Fibroblast of peridontal ligament (primary cell): ENCODE measurements at regions not wholly inside any gene's neighbourhood (a gene's known extent, or its start where the extent isn't known, plus 50 kb on each side); places are given as distances from the start of the nearest gene placed in this dataset.

Experiments used
- DNase-seq: peaks from one replicate; pipeline ENCODE4 v3.0.0-alpha.2; 2010; ENCODE audit errors: extremely low read depth

DNA sequence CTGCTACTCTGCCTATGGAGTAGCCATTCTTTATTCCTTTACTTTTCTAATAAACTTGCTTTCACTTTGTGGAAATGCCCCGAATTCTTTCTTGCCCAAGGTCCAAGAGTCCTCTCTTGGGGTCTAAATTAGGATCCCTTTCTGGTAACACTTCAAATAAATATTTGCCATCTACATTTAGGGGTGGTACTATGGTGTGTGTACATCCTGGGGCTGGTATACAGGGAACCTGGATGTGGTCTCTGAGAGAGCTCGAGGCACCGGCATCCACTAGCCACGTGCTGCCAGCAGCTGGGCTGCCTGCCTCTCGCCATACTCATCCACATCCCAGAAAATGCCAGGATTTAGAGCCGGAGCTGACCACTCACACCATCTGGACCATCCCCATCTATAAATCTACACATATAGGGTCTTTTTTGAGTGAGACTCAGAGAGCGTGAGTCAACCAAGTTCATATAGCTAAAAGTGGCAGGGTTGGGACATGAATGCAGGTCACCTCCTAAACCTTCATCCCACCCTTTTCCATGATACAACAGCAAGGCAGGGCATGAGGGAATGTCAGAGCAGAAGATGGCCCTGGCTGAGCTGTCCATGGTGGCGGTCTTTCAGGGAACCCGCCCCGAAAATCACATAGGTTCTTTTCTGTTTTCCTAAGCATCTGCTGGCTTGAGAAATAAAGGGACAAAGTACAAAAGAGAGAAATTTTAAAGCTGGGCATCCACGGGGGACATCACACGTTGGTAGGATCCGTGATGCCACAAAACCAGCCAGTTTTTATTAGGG, 76.6 kb upstream of the F3 start:
- no peak for DNase-seq

DNA sequence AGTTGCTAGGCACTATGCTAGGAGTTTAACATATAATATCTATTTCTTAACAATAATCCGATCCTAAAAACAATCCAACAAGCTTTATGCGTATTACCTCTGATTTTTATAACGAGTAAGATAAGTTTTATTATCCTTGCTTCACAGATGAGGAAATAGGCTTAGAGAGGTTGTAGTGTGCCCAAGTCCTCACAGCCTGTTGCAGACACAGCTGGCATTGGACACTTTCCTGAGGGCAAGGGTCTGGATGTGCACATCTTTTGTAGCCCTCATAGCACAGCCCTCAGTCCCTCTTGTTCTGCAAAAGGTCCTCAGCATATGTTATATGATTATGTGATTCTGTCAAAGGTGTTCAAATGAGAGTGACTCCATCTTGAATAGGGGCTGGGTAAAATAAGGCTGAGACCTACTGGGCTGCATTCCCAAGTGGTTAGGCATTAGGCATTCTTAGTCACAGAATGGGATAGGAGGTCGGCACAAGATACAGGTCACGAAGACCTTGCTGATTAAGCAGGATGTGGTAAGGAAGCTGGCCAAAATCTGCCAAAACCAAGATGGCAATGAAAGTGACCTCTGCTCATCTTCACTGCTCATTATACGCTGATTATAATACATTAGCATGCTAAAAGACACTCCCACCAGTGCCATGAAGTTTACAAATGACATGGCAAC, 75.7 kb upstream of the F3 start:
- DNase-seq: no peak

DNA sequence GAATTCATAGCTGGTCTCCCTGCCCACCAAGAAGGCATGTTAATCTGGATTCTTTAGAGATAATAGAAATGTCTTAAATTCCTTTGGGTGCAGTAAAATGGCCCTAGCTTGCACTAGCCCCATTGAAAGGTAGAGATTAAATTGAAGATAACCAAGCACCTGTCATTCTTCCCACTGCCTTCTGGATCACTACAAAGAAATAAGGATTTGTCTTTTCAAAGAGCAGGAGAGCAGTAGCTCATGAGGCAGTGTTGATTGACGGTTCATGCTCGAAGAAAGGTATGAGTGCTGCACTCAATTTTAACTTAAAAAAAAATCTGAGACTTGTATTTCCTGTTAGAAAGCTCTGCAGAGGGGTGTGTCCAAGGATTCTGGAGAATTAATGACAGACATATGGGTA, 74.9 kb upstream of the F3 start:
- DNase-seq: no peak

DNA sequence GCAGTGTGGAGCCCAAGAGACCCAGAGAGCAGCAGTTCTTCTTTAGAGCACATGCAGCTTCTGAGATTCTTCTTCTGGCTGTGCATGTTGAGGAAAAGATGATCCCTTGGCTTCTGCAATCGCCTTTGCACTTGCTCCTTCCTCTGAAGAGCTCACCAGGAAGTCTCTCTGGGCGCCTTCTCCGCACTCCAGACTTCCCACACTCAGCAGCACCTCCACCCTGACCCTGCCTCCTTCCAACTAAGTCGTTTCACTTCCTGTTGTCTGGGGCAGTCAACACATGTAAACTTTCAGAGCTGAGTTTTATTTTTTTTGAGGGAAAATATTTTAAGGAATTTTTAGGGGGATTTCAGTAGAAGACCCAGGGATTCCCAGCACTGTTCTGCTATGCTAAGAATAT, 73.4 kb upstream of the F3 start:
- no peak for DNase-seq

DNA sequence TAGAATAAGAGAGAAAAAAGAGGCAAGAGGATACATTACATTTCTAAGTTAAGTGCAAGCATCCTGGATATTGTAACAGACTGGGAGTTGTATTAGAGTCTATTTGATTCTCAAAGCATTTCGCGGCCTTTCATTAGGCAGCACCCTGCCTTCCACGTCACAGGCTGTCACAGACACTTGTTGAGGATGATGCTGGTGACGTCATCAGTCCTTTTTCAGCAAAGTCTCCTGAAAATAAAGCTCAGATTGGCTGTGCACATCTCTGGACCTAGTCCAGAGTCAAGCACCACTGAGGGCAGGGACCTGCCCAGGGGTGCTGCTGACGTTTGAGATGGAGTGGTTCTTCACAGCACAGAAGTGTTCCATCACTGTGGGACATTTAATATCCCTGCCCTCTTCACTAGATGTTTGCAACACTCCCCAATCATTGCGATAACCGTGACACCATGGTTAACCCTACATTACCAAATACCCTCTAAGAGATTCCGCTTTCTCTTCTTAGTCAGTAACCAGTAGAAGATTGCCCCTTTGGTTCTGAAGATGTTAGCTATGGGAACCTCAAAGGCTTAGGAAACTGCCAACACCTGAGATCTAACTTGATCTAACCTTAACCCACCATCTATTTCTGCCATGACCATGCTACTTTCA, 72.7 kb upstream of the F3 start:
- DNase-seq: no peak

DNA sequence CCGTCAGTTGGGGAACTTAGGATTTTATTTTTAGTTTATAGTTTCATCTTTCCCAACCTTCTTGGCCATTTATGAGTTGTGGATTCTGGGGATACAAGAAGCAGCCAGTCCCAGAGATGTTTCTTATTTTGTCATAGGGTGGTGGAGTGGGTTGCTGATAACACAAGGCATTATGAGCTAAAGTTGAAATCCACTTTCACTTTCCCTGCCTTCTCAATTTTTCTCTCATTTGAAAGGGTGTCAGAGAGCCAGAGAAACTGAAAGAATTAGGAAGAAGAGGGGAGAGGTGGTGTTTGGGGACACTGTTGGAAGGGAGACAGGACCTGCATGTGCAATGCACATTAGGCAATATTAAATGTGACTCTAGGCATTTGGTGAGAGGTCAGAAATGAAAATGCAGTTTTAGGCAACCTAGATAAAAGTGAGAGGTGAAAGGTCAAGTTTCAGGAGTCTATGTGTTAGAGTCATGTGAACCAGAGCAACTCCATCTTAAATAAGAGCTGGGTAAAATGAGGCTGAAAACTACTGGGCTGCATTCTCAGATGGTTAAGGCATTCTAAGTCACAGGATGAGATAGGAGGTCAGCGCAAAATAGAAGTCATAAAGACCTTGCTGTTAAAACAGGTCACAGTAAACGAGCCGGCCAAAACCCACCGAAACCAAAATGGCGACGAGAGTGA, 71.1 kb upstream of the F3 start:
- no peak for DNase-seq

DNA sequence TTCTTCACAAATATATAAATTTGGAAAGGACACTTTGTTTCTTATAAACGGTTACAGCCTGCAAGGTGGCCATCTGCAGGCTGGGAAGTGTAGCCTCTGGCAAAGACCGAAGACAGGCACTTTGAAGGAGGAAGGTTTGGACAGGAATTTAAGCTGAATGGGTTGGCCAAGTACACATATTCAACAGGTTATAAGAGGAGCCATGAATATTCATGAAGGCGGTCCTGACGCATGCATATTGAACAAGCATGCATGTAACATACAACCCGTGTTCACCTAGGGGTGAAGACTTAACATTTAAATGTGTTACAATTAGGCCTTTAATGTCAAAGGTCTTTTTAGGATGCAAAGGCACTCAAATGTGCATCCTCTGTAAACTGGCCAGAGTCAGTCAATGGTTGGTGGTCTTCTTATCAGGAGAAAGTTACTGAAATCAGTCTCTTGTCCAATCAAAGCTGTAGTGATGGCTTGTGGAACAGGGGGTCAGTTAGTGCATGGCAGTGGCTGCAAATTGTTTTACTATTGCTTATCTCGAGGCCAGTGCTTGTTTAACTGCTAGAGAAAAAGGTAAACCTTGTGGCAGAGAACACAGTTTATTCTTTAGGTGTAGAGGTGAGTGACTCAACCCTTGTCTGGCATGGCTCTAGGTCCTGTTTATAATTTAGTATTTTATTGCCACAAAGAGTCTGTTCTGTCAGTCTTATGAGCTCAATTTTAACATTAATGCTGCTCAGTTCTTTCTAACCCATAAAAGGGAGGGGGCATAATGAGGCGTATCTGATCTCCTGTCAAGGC, 70.3 kb upstream of the F3 start:
- DNase-seq: no peak

DNA sequence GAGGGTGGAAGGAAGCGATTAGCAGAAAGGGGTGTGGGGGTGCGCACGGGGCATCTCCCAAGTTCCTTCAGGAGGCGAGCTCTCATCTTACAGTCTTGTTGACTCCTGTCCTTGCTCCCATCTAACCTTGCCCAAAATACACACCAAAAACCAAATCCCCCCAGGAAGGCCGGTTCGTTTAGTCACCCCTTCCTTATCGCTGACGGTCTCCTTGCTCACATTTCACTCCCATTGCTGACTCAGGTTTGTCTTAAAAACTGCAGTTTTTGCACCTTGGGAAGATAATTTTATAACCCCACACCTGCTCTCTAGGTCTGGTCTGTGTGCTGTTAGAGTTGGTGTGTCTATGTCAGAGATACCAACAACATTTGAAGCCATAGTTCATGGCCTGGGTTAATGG, 68.1 kb upstream of the F3 start:
- no peak for DNase-seq

DNA sequence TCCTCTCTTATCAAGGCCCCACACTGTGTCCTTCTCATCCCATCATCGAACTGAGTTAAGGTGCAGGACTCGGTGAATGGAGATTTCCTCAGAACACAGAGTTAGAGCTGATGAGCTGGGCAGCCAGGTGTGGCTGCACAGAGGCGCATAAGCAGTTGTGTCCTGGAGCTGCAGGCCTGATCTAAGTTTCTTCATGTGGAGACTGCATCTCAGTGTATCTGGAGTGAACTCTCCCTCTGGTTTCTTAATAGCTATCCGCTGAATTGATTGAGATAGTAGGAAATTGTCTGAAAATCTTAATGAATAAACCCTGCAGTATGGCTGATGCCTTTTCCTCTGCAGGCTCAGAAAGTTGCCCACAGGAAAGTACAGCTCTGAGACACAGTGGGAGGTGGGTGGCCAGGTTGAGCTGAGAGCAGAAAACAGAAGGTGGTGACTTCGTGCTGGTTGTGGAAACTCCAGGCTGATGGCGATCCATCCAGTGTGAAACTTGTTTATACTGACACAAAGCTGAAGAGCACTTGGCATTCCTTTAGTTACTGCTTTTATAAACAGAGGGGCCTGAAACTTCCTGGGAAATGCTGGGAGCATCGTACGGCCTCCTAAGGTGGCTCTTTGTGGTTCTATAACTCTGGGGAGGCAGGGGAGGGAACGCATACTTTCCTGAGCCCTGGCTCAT, 67.4 kb upstream of the F3 start:
- DNase-seq: no peak

DNA sequence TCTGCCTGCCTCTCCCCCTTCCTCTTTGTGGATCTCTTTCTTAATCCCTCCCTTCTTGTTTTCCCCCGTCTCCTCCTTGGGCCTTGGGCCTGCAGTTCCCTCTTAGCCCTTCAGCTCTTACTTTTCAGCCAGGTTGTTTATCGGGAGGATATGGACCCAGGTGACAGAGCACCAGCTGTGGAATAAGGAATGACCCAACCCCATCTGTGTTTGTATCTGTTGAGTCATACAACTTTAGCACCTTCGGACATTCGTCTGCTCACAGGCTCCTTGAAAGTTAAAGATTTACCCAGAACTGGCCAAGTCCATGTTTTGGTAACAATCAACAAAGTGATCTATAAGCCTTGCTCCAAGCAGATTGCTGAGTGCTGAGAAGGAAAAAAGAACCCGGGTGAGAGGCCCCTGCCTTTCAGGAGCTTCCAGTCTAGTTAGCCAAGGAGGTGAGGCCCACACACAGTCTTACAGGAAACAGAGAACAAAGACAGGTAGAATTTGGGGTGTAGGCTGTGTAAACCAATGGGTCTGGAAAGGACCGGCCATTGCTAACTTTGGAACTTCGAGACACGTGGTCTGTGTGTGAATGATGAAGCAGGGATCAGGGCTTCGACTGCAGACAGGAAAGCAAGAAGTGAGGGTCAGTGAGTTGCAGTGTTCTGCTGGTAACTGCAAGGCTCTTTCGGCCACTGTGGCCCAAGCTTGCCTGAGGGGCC, 66.7 kb upstream of the F3 start:
- no peak for DNase-seq

DNA sequence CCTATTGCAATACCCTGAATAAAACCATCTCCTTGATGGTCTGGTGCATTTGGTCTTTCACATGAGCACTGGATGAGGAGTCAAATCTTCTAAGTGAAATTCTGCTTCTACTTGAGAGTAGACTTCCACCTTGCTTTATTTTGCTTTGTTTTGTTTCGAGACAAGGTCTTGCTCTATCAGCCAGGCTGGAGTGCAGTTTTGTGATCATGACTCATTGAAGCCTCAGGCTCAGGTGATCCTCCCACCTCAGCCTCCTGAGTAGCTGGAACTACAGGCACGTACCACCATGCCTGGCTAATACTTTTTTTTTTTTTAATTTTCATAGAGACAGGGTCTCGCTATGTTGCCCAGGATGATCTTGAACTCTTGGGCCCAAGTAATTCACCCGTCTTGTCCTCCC, 65.8 kb upstream of the F3 start:
- DNase-seq: no peak

DNA sequence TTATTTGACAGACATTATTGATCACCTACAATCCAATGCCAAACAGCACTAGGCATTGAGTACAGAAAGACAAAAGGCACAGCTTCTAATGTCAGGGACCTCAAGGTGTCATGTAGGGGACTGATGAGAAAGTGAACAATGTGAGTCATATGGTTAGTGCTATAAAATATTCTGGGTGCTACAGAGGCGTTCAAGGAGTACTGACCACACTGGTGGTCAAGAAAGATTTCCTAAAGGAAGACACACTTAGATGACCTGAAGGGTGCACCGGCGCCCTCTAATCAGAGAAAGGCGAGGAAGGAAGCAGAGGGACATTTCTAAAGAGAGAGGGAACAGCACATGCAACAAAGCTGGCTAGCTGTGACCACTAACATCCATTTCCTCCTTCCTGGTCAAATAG, 64.9 kb upstream of the F3 start:
- DNase-seq: no peak

DNA sequence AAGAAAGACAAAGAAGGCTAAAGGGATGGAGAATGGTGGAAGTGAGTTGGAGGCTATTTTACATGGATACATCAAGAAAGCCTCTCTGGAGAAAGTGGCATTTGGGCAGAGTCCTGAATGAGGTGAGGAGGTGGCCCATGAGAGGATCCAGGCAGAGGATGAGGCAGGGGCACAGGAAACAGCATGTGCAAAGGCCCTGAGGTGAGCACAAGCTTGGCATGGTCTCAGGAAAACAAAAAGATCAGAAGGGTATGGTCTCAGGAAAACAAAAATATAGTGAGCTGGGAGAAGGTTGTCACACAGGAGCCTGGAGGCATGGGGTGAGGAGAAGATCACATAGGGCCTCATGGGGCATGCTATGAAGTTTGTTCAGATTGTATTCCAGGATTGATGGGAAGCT, 62.1 kb upstream of the F3 start:
- no peak for DNase-seq

DNA sequence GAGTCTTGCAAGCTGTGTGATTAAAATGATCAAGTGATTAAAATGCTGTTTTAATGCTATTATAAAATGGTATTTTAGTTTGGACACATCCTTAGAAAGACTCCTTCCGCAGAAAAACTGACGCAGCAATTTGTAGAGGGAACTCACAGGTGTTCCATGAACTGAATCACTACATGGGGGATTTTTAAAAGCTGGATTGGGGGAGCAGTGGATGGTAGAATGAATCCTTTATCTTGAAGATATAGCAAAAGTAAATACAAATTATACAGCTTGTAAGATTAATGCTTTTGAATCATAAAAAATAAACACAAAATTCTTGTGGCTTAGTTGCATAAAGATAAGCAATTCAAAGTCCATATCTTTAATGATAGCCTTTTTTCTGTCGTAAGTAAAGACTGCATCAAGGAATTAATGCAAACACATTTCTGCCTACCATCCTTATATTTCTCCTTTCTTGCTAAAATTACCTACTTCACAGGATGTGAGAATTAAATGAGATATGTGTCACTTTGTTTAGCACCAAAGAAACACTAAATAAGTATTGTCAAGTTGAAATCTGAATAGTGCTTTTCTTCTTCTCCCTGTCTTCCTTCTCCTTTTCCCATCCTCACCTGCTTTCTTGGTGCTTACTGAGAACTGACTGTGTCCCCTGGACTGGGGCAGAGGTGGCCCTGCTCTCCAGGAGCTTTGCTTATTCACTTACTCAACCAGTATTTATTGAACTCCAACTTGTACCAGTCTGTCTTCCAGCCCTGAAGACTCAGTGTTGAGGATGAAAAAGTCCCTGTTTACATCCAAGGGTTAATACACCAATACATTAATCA, 61.5 kb upstream of the F3 start:
- DNase-seq: no peak

DNA sequence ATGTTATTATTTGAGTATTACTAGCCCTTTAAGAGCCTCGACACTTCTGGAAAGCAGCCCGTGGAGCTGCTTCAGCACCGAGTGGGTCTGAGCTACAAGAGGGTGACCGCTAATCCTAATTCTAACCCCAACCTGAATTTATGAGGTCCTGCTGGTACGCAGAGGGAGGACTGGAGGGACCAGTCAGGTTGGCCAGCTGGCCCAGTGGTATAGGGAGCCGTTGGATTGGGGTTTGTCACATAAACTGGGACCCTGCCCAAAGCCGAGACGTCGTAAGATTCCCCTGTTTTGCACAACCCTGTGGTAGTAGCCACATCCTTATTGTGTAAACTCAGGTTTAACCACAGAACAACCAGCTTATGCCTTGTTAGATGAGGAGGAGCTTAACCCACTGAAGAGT, 60.8 kb upstream of the F3 start:
- peak; percentile 40 for DNase-seq

DNA sequence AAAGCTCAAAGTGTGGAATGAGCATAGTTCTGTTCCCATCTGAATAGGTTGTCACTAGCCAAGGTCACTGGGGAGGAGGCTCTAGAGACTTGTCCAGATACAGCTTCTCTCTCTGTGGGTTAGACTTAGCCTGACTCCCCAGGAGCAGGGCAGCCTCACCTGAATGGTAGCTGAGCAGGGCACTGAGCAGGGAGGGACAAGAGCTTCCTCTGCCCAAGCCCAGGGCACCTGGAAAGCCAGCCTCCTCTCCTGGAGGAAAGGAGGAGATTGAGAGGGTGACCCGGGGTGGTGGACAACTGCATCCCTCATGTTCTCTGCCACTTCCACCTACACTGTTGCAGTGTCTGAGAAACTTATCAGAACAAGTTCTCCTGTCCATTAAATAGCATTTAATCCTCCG, 59.0 kb upstream of the F3 start:
- no peak for DNase-seq

DNA sequence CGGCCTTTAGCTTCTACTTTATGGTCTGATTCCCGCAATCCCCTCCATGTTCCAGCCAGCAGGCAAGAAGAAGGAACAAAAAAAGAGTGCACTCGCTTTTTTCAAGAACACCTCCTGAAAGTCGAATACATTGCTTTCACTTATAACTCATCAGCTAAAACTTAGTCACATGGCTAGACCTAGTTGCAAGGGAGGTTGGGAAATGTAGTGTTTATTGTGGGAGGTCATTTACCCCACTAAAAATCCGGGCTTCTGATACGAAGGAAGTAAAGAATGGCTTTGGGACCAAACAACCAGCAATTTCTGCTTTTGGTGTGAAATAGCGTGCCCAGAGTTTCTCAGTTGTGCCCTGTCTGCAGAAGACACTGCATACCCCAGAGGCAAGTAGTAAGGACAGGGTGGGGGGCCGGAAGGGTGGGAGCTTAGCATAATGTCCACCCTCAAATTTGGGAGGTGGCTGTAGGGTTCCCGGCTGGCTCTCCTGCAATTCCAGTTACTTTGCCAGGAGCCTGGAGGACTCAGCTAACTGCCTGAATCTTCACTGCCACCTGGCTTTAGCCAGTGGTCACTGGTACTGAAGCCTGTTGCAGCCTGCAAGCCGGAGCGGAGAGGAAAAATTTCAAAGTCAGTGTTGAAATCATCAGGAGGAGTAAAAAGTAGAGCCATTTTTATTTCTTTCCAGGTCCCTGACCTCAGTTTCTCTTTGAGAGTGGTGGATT, 57.7 kb upstream of the F3 start:
- DNase-seq: no peak

DNA sequence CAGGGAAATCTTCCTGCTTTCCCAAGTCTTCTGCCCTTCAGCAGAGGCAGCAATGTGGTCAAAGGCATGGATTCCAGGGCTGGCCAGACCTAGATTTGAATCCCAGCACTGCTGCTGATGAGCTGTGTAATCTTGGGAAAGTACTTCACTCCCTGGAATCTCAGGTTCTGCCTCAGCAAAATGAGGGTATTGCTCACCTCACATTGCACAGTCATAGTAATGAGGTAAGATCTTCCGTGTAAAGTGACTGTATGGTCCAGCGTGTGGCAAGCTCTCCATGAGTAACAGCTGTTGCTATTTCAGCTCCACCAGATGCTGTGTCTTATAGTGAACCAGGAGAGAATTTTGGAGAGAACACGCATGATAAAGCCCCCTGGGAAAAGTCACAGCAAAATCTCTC, 56.1 kb upstream of the F3 start:
- peak; percentile 37 for DNase-seq

DNA sequence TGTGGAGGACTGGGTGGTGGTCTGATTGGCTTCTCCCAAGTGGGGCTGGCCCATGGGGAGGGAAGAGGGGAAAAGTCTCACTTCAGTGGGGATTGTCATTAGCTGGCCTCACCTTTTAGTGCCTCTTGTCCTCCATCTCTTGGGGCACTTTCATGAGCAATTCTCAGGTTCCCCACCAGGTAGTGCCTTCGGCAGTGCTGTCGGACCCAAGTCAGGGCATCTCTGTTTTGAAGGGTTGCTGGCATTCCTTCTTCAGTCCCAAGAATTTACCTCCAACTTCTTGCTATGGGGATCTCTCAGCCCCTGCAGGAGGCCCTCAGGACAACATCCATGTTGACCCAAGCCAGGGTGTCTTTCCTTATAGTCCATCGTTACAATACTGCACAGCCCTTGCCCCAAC, 54.7 kb upstream of the F3 start:
- DNase-seq: no peak
